ENCODE measurements at regions not wholly inside any gene's neighbourhood (a gene's known extent, or its start where the extent isn't known, plus 50 kb on each side); places are given as distances from the start of the nearest gene placed in this dataset.

DNA sequence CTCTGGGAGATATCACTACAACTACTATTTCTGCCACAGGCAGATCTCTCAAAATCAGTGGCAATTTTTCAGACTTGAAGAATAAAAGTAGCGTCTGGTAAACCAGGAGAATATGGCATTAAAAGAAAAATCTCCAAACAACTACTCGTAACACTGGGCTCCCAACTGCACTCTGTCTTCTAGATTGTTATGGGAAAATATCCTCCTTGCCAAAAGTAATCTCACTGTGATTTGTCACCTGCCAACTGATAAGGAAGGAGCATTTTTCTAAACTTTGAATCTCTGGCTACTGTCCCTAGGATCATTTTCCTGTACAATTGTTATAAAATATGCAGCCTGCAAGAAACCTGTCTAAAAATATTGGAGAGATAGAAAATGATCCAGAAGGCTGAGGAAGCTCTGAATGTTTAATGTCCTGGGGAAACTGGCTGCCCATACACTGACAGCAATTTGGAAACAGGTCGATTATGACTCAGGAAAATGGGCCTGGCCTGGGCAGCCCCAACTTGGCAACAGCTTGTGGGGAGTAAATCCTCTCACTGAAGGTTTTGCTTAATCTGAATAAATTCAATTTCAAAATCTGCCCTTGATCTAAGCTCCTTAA is 90.5 kb upstream of the DBX1 start:
- DNase-seq (ENCODE audit: low read depth in 2 of 2): no peak

DNA sequence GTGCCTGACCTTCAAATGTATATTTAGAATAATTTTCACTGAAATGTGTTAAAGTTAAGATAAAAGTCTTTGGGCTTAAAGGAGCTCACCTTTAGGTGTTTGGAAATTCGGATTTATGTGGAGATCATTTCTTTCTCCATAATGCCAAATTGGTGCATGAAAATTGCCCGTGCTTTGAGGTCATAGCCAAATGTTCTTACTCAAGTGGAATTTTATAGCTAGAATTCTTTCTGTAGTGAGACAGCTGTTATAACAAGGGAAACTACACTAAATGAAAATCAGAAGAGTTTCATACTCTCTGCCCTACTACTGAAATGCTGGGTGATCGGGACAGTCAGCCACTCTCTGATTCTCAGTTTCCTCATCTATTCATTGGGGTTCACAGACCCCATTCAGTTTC is 89.5 kb upstream of the DBX1 start:
- no peak for DNase-seq (ENCODE audit: low read depth in 2 of 2)

DNA sequence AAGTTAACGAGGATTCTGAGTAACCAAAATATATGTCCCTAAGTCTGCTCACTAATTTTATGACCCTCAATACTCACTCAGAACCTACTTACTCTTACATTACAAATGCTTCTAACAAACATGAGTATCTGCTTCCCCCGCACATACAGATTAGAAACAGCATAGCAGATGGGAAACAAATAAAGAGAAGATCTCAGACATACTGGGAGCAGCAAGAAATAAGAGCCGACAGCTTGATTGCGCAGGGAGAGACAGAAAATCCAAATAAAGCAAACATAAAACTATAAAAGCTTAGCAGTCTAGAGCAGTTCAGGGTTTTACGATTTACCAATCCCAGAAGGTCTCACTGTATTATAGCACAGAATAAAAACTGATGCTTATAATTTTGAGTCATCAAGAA is 89.1 kb upstream of the DBX1 start:
- DNase-seq (ENCODE audit: low read depth in 2 of 2): no peak

DNA sequence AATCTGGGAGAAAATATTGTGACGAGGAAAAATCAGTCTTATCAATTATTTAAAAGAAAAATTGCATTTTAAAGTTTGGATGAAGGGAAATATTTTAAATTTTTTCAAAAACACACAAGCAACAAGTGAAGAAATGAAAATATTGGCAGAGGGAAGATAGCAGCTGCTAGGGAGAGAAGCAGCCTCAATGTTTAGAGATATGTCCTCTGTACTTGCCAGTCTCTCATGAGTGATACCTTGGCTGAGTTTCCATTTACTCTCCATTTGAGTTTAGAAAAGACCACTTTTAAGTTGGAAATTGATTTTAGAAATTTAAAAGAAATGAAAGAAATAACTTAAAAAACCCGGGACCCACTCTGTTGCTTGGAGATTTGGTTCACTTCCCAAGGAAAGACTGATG is 88.6 kb upstream of the DBX1 start:
- no peak for DNase-seq (ENCODE audit: low read depth in 2 of 2)

DNA sequence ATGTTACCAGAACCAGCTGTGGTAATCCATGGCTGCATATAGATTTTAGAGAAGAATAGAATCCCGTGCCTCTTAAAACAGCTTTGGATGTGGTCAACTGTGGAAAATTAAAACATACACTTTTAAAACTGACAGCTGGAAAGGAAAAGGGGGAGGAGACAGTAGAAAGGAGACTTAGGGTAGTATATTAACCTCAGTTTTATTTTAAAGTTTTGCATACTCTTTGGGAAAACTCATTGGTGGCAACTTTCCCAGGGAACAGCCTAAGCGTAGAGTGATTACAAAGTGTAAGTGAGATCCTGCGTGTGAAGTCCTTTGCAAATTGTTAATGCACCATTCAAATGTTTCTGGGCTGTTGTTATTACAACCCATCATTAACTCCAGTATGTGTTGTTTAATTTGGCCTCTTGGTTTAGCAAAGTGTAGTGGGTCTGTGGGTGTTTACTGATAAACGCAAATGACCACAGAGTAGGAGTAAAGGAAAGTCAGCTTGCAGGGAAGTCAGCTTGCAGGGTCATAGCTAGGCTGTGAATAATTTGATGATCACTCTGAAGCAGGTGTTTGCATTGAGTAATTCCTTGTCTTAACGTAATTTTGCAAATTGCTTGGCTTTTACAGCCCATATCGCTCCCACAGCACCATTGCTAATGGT is 88.0 kb upstream of the DBX1 start:
- no peak for DNase-seq (ENCODE audit: low read depth in 2 of 2)

DNA sequence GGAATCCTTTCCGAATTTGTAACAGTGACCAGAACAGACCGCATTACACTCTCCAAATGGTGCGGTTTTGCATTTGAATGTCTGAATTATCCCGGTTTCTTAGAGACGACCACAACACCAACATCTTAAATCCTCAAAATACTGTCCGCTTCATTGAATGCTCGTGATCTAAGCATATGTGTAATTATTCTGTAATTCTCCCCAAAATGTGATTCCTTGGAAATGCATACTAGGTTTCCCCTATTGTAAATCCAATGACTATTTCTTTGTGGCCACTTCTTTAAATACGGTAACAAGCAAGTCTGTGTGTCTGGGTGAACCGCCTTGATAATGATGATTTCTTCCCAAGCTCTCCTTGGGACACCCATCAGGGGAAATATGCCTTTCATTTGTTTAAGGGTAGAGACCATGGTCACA is 87.3 kb upstream of the DBX1 start:
- DNase-seq (ENCODE audit: low read depth in 2 of 2): no peak

GRCh38 chr11:20243974-20244373 is 83.7 kb upstream of the DBX1 start:
- no peak for DNase-seq (ENCODE audit: low read depth in 2 of 2)

DNA sequence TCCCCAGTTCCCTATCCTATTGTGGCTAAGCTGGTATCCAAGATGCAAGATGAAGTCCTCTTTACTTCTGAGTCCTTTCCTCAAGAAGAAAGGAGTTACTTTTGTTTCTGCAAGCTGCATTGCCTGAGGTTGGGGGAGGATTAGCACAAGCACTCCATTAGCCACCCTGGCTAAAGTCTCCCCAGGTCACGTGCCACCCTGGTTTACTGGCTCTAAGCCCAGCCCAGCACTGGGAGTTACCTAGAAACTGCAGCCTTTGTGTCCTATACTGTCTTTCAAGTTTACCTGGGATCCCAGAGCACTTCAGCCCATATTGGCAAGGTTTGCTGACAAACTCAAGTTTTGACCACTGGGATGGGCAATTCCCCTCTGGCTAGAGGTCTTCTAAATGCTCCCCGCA is 78.4 kb upstream of the DBX1 start:
- DNase-seq (ENCODE audit: low read depth in 2 of 2): no peak

GRCh38 chr11:20235164-20235563 is 74.9 kb upstream of the DBX1 start:
- no peak for DNase-seq (ENCODE audit: low read depth in 2 of 2)

DNA sequence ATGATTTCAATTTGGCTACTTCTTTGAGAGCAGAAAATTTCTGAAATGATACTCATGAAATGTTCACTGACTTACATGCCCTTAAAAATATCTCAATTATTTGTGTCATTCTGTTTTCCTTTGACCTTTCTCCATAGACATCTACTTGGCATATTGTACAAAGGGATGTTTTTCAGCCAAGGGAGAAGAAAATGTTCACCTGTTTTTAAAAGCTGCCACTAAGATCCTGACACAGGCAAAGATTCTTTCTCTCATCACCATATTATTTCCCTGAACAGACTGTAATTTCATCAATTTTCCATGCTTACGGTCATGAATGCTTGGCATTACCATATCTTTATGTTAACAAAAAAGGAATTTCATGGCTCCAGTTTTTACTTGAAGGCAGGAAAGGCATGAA is 67.4 kb upstream of the DBX1 start:
- DNase-seq (ENCODE audit: low read depth in 2 of 2): no peak

DNA sequence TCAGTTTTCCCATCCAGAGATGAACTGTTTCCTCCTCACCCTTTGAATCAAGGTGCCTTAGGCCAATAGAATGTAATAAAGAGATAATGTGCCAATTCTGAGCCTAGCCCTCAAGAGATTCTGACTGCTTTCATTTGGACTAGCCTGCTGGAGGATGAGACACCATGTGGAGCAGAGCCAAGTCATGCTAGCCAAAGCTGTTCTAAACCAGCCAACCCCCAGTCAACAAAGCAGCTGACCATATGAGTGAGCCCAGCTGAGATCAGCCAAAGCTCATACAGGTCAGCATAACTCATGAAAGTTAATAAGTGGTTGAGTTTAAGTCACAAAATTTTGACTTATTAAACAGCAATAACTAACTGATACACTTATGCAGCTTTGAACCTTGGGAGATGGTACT is 66.7 kb upstream of the DBX1 start:
- no peak for DNase-seq (ENCODE audit: low read depth in 2 of 2)

GRCh38 chr11:20221566-20221965 is 61.3 kb upstream of the DBX1 start:
- DNase-seq (ENCODE audit: low read depth in 2 of 2): no peak

DNA sequence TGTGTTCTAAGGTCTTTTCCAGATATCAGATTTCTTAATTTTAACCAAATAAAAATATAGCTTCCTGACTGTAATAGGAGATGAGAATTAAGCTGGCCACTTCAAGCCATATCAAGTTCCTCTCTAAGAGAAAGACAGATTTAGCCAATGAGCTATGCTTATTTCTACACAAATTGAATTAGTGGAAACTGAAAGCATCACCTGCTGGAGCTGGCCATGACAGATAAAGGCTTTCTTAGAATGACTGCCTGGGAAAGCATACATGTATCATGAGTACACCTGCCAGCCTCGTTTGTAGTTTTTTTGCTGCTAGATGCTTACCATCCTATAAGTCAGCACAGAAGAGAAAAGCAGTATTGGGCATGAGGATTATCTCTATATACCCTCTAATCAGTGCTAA is 53.5 kb upstream of the DBX1 start:
- DNase-seq (ENCODE audit: low read depth in 2 of 2): no peak

- no peak for DNase-seq (ENCODE audit: low read depth in 2 of 2)
These were observed 51.4 kb upstream of the DBX1 start for GRCh38 chr11:20211691-20212090.

All from dermis microvascular lymphatic vessel endothelial cell (primary cell).